Vagina (tissue), 2 donors: ENCODE measurements at regions not wholly inside any gene's neighbourhood (a gene's known extent, or its start where the extent isn't known, plus 50 kb on each side); places are given as distances from the start of the nearest gene placed in this dataset.

Experiments used
- POLR2A ChIP-seq, 2 donors: fragments of 450-650 bp; IDR thresholded peaks; one replicate each; pipeline ENCODE4 v1.6.1; 2017; ENCODE audit warnings: antibody characterized with exemption in 2 of 2, mild to moderate bottlenecking in 2 of 2, moderate library complexity in 2 of 2
- TF ChIP-seq, protein P1 (sequence below), 3 experiments: fragments of 450-650 bp in 2 of 3; fragments of 200-600 bp in 1 of 3; sonication (generic) in 1 of 3; IDR thresholded peaks; one replicate each; pipeline ENCODE4 v1.5.1; 2017 to 2019; ENCODE audit warnings: antibody characterized with exemption in 3 of 3, mild to moderate bottlenecking in 2 of 3, moderate library complexity in 2 of 3

DNA sequence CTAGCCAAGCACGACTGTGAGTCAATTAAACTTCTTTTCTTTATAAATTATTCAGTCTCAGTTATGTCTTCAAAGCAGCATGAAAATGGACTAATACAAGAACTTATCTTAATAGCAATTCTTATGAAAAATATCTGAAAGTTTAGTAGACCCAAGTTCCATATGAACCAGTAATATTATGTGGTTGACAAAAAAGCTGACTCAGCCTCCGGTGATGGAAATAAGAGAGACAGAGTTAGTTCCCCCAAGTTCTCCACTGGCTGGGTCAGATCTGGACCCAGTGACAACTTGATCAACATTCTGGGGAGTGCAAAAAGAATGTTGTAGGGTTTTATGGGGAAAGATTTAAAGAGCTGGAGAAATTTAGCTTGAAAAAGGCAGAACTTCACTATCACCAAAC is 72.5 kb upstream of the DNAH14 start:
- no peak for TF ChIP-seq POLR2A (IDR thresholded peaks at IDR 0.05)
- TF ChIP-seq, protein P1, sequence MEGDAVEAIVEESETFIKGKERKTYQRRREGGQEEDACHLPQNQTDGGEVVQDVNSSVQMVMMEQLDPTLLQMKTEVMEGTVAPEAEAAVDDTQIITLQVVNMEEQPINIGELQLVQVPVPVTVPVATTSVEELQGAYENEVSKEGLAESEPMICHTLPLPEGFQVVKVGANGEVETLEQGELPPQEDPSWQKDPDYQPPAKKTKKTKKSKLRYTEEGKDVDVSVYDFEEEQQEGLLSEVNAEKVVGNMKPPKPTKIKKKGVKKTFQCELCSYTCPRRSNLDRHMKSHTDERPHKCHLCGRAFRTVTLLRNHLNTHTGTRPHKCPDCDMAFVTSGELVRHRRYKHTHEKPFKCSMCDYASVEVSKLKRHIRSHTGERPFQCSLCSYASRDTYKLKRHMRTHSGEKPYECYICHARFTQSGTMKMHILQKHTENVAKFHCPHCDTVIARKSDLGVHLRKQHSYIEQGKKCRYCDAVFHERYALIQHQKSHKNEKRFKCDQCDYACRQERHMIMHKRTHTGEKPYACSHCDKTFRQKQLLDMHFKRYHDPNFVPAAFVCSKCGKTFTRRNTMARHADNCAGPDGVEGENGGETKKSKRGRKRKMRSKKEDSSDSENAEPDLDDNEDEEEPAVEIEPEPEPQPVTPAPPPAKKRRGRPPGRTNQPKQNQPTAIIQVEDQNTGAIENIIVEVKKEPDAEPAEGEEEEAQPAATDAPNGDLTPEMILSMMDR (IDR thresholded peaks at IDR 0.05) = no peak
